ENCODE measurements at regions not wholly inside any gene's neighbourhood (a gene's known extent, or its start where the extent isn't known, plus 50 kb on each side); places are given as distances from the start of the nearest gene placed in this dataset.
A peak's percentile ranks its signal among the peaks of the same experiment; 100 is the strongest.

DNA sequence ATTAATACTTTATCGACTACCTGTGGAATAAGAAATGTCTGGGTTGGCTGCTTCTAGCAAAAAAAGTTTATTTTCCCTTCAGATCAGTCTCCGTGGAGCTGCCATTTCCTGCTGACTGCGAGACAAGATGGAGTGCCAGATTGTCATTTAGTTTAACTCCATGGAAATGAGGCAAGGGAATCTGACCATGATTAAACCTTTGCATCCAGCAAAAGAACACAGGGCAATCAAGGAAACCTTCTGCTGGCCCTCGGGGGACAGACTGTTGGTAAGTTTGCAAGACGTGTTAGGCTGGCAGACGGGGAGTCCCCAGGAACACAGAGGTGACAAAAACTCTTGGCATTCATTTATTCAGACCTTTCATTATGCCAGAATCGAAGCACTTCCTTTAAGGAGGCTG is 52.2 kb upstream of the SPACA1 start:
- no peak overlapping the region for H3K4me3 ChIP-seq
- peak in 1 of 8 experiments; percentile 15 for ATAC-seq (replicated peaks in 6 of 8)
- H3K4me1 ChIP-seq (replicated peaks in 1 of 2) = peaks cover 0 to 26% of the 10 kb centered on the region in 2 donors
- 0 to 67% (median 50%) methylated on average over 1 to 7 of the region's 7 CpGs; no CpG with 5 or more reads in 1 of the 10 experiments for WGBS, 10 experiments
- in situ Hi-C loops (cut with MboI; ENCODE audit: low pct_unique_long_range_greater_than_20kb in 2 of 9, low sequenced_read_pairs in 9 of 9, unreplicated experiment in 9 of 9) = no loop called here
- H3K27ac ChIP-seq = no peak overlapping the region

DNA sequence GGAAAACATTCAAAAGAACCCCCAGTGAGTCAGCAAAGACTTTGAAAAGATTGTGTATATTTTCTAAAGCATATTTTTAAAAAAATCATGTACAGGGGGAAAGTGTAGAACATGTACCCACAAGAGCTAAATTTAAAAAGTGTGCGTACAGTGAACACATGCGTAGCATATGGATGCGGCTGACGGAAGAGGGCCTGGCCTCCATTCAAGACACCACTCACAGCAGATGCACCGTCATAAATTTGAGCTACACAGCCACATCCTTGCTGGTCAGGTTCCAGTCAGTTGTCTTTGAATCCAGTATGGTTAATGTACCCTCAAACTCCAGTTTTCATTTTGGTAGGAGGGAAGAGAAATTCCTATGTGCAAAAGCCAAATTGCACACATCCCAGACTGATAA is 54.3 kb upstream of the SPACA1 start:
- WGBS, 10 experiments = 0 to 100% (median 75%) methylated on average over 1 to 5 of the region's 5 CpGs; no CpG with 5 or more reads in 2 of the 10 experiments
- ATAC-seq (replicated peaks in 6 of 8) = no peak
- peaks cover 0 to 19% of the 10 kb centered on the region in 2 donors for H3K4me1 ChIP-seq (replicated peaks in 1 of 2)
- H3K4me3 ChIP-seq = no peak overlapping the region
- in situ Hi-C loops (cut with MboI; ENCODE audit: low pct_unique_long_range_greater_than_20kb in 2 of 9, low sequenced_read_pairs in 9 of 9, unreplicated experiment in 9 of 9) = no loop called here
- H3K27ac ChIP-seq = no peak overlapping the region

DNA sequence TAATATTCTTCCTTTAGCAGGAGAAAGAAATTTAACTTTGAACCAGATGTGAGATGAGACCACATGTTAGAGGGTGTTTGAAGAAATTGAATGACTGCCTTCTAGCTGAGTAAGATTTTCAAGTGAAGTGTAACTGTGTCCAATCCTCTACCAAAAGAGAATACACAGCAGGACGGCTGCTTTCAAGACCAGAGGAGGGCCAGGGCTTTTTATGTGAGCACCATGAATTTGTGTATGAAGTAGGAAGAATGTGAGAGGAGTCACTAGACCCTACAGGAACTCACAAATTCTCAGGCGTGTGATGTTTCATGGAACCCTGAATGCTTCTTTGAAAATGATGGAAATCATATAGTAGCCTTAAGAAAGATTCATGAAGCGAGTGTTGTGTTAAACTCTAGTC is 56.8 kb upstream of the SPACA1 start:
- in situ Hi-C loops (cut with MboI; ENCODE audit: low pct_unique_long_range_greater_than_20kb in 2 of 9, low sequenced_read_pairs in 9 of 9, unreplicated experiment in 9 of 9) = no loop called here
- Histone ChIP-seq H3K27ac (no peak overlapping the region), H3K4me1 (replicated peaks in 1 of 2) (peaks cover 0 to 12% of the 10 kb centered on the region in 2 donors), H3K4me3 (no peak overlapping the region)
- no peak for ATAC-seq (replicated peaks in 6 of 8)
- 14 to 100% (median 50%) methylated on average over 1 to 3 of the region's 3 CpGs; no CpG with 5 or more reads in 1 of the 10 experiments for WGBS, 10 experiments

DNA sequence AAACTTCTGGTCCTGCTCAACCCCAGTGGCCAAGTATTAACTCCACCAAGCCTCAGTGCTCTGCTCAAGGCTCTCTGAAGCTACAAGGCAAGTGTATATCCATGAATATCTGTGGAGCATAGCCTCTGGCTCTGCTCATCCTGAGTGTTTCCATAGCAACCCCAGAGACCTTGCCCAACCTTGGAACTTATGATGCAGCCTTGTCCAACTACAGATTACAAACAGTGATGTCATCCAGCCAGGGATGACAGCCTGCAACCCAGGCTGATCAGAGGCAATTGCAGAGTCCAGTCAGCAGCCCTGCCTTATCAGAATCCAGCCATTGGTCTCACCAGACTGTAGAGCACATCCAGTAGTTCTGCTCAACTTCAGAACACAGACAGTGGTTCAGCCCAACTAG is 65.5 kb upstream of the SPACA1 start:
- H3K27ac ChIP-seq = peak overlapping the region; percentile 54 to 83
- in situ Hi-C loops (cut with MboI; ENCODE audit: low pct_unique_long_range_greater_than_20kb in 2 of 9, low sequenced_read_pairs in 9 of 9, unreplicated experiment in 9 of 9) = no loop called here
- ATAC-seq (replicated peaks in 6 of 8) = peak in 6 of 8 experiments; percentile 25 to 100 (median 99)
- no peak overlapping the region for H3K4me3 ChIP-seq
- H3K4me1 ChIP-seq (replicated peaks in 1 of 2) = peaks cover 20 to 52% of the 10 kb centered on the region in 2 donors

DNA sequence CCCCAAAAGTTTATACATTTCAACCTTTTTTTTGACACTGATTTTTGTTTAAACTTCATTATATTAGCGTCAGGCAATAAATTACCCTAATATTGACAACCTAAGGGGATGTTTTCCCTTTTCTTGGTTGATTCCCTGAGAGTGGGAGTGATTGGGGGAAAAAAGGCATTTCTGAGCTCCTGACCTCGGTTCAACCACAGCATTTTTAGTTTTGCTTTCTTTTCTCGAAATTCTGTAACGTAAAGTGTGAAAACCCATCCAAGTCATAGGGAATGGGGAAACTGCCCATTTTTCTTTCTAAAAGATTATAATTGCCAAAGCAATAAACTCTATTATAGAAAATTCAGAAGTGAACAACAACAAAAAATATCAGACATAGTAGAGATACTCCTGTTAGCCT is 67.9 kb upstream of the SPACA1 start:
- H3K27ac ChIP-seq = no peak overlapping the region

DNA sequence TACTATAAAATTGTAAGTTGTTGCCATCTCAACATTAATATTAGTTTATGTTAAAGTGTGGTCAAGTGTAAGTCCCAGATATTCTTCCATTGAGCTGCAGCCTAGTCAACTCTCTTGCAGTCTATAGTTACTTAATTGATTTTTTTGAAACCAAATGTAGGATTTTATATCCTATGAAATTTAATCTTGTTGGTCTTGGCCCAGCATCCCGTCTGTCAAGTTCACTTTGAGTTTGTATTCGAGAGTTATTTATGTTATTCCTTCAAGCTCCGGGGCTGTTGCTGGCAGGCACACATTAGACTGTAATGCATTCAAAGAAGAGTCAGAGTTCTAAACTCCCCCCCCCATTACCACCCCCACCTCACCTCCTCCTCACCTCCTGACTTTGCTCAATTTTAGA is 71.0 kb upstream of the SPACA1 start:
- peaks cover 7 to 30% of the 10 kb centered on the region in 2 donors for H3K4me1 ChIP-seq (replicated peaks in 1 of 2)
- in situ Hi-C loops (cut with MboI; ENCODE audit: low pct_unique_long_range_greater_than_20kb in 2 of 9, low sequenced_read_pairs in 9 of 9, unreplicated experiment in 9 of 9) = no loop called here
- 0 to 87% (median 27%) methylated on average over 1 to 3 of the region's 3 CpGs; no CpG with 5 or more reads in 4 of the 10 experiments for WGBS, 10 experiments
- H3K4me3 ChIP-seq = no peak overlapping the region
- H3K27ac ChIP-seq = no peak overlapping the region
- ATAC-seq (replicated peaks in 6 of 8) = no peak

More for the DNA sequence above, 67.9 kb upstream of the SPACA1 start:
- Histone ChIP-seq H3K4me1 (replicated peaks in 1 of 2) (peaks cover 20 to 49% of the 10 kb centered on the region in 2 donors), H3K4me3 (no peak overlapping the region)
- 13 to 96% (median 90%) methylated on average over 2 to 4 of the region's 4 CpGs for WGBS, 10 experiments
- ATAC-seq (replicated peaks in 6 of 8) = no peak
- in situ Hi-C loops (cut with MboI; ENCODE audit: low pct_unique_long_range_greater_than_20kb in 2 of 9, low sequenced_read_pairs in 9 of 9, unreplicated experiment in 9 of 9) = no loop called here

DNA sequence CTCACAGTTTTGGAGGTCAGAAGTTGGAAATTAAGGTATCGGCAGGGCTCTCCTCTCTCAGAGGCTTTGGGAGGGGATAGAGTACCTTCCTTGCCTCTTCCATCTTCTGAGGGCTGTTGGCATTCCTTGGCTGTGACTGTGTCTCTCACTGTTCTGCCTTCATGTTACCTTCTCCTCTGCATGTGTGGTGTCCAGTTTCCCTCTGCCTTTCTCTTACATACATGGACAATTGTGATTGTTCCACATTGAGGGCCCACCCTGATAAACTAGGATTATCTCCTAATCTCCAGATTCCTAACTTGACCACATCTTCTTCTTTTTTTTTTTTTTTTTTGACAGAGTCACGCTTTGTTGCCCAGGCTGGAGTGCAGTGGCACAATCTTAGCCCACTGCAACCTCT is 72.1 kb upstream of the SPACA1 start:
- peaks cover 7 to 31% of the 10 kb centered on the region in 2 donors for H3K4me1 ChIP-seq (replicated peaks in 1 of 2)
- no peak overlapping the region for H3K4me3 ChIP-seq
- no peak for ATAC-seq (replicated peaks in 6 of 8)
- 50 to 100% (median 88%) methylated on average over 1 to 2 of the region's 2 CpGs; no CpG with 5 or more reads in 3 of the 10 experiments for WGBS, 10 experiments
- in situ Hi-C loops (cut with MboI; ENCODE audit: low pct_unique_long_range_greater_than_20kb in 2 of 9, low sequenced_read_pairs in 9 of 9, unreplicated experiment in 9 of 9) = no loop called here
- no peak overlapping the region for H3K27ac ChIP-seq

DNA sequence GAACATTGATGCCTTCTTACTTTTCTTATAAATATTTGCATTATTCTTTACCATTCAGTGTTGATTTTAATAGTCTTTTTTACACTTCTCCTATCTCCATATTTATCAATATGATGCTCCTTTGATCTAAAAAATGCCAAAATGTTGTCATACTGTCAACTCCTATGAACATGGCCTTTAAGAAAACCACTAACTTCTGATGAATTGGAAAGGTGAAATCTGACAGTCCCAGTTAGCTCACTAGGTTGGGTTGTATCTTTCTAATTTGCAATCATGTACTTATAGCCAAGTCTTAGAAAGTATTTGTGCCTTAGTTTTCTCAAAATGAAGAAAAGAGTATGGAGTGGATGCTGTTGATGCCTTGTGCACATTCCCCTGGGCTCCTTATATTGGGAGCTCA is 75.4 kb upstream of the SPACA1 start:
- H3K27ac ChIP-seq = no peak overlapping the region
- H3K4me1 ChIP-seq (replicated peaks in 1 of 2) = peaks cover 10 to 29% of the 10 kb centered on the region in 2 donors
- ATAC-seq (replicated peaks in 6 of 8) = no peak
- no peak overlapping the region for H3K4me3 ChIP-seq
- in situ Hi-C loops (cut with MboI; ENCODE audit: low pct_unique_long_range_greater_than_20kb in 2 of 9, low sequenced_read_pairs in 9 of 9, unreplicated experiment in 9 of 9) = no loop called here

DNA sequence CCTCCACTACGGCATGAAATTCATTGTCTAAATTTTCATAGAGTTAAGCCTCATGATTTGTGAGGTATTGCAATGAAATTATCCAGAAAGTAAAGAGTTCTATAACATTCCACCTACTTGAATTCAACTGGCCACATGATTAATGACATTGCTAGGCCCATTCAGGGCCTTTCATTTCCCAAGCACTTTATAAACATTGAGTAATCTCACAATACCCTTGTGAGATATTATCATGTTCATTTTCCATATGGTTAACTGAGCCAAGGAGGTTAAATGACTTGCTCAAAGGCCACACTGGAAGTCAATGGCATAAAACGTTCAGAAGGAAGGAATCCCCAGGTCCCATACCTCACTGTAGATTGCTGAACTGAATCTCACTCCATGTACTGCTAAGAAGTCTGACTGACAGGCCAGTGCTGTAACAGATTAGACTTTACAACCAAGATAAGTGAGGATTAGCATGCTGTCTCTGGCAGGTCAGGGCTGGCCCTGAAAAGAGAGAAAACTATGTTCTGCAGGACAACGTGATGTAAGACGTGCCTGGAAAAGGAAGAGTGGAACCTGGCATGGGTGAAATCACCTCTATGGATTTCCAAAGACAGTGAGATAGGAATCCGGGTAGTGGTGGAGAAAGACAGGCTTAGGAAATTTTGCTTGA is 75.9 kb upstream of the SPACA1 start:
- 5 to 92% (median 71%) methylated on average over 1 to 5 of the region's 5 CpGs for WGBS, 10 experiments
- Histone ChIP-seq H3K27ac (no peak overlapping the region), H3K4me3 (no peak overlapping the region), H3K4me1 (replicated peaks in 1 of 2) (peaks cover 10 to 27% of the 10 kb centered on the region in 2 donors)
- ATAC-seq (replicated peaks in 6 of 8) = no peak
- in situ Hi-C loops (cut with MboI; ENCODE audit: low pct_unique_long_range_greater_than_20kb in 2 of 9, low sequenced_read_pairs in 9 of 9, unreplicated experiment in 9 of 9) = no loop called here

DNA sequence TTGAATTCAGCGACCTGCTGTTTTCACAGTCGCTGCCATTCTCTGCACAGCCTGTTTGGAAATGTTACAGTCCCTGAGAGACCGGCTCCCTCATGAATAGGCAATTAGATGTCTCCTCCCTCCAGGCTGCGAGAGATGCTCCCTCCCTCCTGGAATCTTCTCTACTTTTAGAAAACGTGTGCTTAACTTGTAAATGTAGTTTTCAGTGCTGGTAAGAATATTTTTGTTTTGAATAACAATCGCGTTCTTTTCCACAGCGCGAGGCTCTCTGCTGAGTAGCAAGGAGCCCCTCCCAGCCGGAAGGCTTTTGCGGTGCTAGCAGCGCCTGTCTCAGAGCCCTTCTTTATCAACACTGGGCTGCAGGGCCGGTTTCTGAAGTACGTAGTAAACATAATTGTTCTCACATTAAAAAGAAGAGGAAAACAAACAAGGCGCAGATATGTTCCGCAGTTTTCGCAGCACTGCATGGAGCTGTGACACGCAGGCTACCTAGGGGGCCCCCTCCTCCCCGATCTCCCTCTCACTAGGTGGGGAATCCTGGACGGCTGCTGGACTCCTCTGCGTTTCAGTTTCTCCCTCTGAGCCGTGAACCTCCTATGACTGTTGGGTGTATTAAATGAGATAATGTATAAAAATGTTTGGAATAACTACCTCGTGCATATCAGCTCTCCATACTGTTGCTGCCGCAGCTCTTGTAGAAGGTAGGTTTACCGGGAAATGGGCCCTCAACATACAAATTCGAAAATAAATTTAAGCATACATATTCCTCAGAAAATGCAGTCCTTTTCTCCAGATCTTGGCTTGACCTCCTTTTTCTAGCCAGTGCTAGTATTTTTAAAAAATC is 79.0 kb upstream of the SPACA1 start:
- ATAC-seq (replicated peaks in 6 of 8) = peak; percentile 94 to 97 (median 96)
- no peak overlapping the region for H3K27ac ChIP-seq
- peak overlapping the region; percentile 31 to 51 (median 34) for H3K4me3 ChIP-seq
- peaks cover 10 to 27% of the 10 kb centered on the region in 2 donors for H3K4me1 ChIP-seq (replicated peaks in 1 of 2)
- in situ Hi-C loops (cut with MboI; ENCODE audit: low pct_unique_long_range_greater_than_20kb in 2 of 9, low sequenced_read_pairs in 9 of 9, unreplicated experiment in 9 of 9) = no loop called here
- WGBS, 10 experiments = 0 to 65% (median 18%) methylated on average over 5 to 20 of the region's 26 CpGs

DNA sequence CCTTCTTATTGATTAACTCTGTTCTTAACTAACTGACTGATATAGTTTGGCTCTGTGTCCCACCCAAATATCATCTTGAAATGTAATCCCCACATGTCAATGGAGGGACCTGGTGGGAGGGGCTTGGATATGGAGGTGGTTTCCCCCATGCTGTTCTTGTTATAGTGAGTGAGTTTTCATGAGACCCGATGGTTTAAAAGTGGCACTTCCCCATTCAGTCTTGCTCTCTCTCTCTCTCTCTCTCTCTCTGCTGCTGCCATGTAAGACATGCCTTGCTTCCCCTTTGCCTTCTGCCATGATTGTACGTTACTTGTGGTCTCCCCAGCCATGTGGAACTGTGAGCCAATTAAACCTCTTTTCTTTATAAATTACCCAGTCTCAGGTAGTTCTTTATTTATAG is 81.8 kb upstream of the SPACA1 start:
- ATAC-seq (replicated peaks in 6 of 8) = no peak
- WGBS, 10 experiments = 0 to 93% (median 23%) methylated on average over 1 to 2 of the region's 2 CpGs; no CpG with 5 or more reads in 4 of the 10 experiments
- Histone ChIP-seq H3K4me1 (replicated peaks in 1 of 2) (peaks cover 10 to 17% of the 10 kb centered on the region in 2 donors), H3K27ac (no peak overlapping the region), H3K4me3 (no peak overlapping the region)
- in situ Hi-C loops (cut with MboI; ENCODE audit: low pct_unique_long_range_greater_than_20kb in 2 of 9, low sequenced_read_pairs in 9 of 9, unreplicated experiment in 9 of 9) = no loop called here

DNA sequence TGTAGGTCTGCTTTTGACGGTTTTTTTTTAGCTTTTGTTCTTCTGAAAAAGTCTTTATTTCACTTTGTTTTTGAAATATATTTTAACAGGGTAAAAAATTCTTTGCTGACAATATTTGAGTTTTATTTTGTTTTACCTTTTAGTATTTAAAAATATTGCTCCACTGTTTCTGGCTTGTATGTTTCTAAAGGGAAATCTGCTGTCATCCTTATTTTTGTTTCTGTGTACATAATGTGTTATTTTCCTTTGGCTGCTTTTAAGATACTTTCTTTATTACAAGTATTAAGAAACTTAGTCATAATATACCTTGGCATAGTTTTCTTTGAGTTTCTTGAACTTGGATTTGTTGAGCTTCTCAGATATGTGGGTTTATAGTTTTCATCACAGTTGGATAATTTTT is 88.6 kb upstream of the SPACA1 start:
- H3K4me3 ChIP-seq = no peak overlapping the region
- H3K4me1 ChIP-seq (replicated peaks in 1 of 2) = no peaks in the 10 kb centered on the region
- WGBS, 10 experiments = 0 to 100% (median 83%) methylated on average over 1 of the region's 1 CpG
- H3K27ac ChIP-seq = no peak overlapping the region
- in situ Hi-C loops (cut with MboI; ENCODE audit: low pct_unique_long_range_greater_than_20kb in 2 of 9, low sequenced_read_pairs in 9 of 9, unreplicated experiment in 9 of 9) = no loop called here
- no peak for ATAC-seq (replicated peaks in 6 of 8)

DNA sequence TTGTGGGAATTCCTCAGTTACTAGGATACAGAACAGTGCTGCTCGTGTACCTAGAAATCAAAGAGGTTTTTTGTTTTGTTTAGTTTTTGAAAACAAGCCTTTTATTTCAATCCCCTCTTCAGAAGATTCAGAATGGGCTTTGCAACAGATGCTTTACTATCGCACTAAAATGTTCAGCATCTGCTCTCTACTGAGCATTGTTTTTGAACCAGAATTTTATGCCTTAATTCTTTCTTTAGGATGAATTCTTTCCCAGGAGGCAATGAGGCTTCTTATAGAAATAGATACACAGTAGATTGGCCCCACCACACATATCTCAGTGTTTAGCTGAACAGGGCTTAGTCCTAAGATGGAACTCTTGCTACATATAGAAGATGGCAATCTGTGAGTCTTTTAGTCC is 95.9 kb upstream of the SPACA1 start:
- H3K27ac ChIP-seq = no peak overlapping the region
- in situ Hi-C loops (cut with MboI; ENCODE audit: low pct_unique_long_range_greater_than_20kb in 2 of 9, low sequenced_read_pairs in 9 of 9, unreplicated experiment in 9 of 9) = no loop called here
- 43 to 81% (median 72%) methylated on average over 1 to 2 of the region's 2 CpGs; no CpG with 5 or more reads in 3 of the 10 experiments for WGBS, 10 experiments
- H3K4me1 ChIP-seq (replicated peaks in 1 of 2) = peaks cover 0 to 5% of the 10 kb centered on the region in 2 donors
- ATAC-seq (replicated peaks in 6 of 8) = no peak
- no peak overlapping the region for H3K4me3 ChIP-seq
